Activated naive CD8-positive, alpha-beta T cell treated with anti-CD3 and anti-CD28 coated beads, Interleukin-2, amount 10 ng/mL, durations not matched to agents 7 days and 5 days (primary cell): ENCODE measurements at regions not wholly inside any gene's neighbourhood (a gene's known extent, or its start where the extent isn't known, plus 50 kb on each side); places are given as distances from the start of the nearest gene placed in this dataset.
A peak's percentile ranks its signal among the peaks of the same experiment; 100 is the strongest.
"Not testable (repeated sequence)": the region's sequence is repeated elsewhere in the genome, so short reads cannot be mapped to it uniquely, and the experiment has no call there.

Experiments used
- ATAC-seq: fragments of 150-1000 bp; cut with Tn5 transposase; one replicate; pipeline ENCODE4 v1.10.0; 2021; ENCODE audit warnings: low read depth, moderate library complexity
- POLR2A ChIA-PET: fragments of 350-600 bp; sonication (Branson Sonifier 250); formaldehyde crosslinking; loops from one replicate; lab custom pipeline; 2021; ENCODE audit warnings: antibody characterized with exemption; lab: Charles Lee
- DNase-seq: peaks from one replicate; pipeline ENCODE4 v3.0.0; 2021
- H3K27ac Mint-ChIP-seq: one replicate; pipeline ENCODE4 v1.8.0; 2022; ENCODE audit warnings: mild to moderate bottlenecking, mixed read lengths
- H3K27me3 Mint-ChIP-seq: one replicate; pipeline ENCODE4 v1.8.0; 2022; ENCODE audit warnings: mild to moderate bottlenecking, moderate library complexity, mixed read lengths
- H3K36me3 Mint-ChIP-seq: one replicate; pipeline ENCODE4 v1.8.0; 2021; ENCODE audit warnings: mild to moderate bottlenecking, mixed read lengths
- H3K4me1 Mint-ChIP-seq: one replicate; pipeline ENCODE4 v1.8.0; 2021; ENCODE audit warnings: mixed read lengths
- H3K4me3 Mint-ChIP-seq: one replicate; pipeline ENCODE4 v1.8.0; 2022; ENCODE audit warnings: mild to moderate bottlenecking, moderate library complexity, mixed read lengths
- H3K9me3 Mint-ChIP-seq: one replicate; pipeline ENCODE4 v1.8.0; 2021; ENCODE audit warnings: mixed read lengths

DNA sequence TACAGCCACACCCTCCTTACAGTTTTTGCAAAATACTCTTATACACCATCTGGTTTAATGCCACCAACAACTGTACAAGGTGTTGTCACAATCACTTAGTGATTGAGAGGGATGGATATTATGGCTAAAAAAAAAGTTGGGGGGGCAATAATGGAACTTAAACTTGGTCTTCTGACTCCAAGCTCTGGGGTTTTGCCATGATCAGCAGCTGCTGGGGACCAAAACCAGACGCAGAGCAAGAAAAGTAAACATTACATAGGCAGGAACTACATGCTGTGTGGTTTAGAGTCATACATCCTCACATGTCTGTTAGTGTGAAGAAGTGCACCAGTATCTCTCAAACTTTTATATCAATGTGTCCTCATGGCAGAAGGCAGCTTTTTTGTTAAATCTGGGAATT, 152.4 kb downstream of the TBC1D2B start:
- POLR2A ChIA-PET, H3K36me3 Mint-ChIP-seq, H3K4me3 Mint-ChIP-seq: not testable (repeated sequence)

DNA sequence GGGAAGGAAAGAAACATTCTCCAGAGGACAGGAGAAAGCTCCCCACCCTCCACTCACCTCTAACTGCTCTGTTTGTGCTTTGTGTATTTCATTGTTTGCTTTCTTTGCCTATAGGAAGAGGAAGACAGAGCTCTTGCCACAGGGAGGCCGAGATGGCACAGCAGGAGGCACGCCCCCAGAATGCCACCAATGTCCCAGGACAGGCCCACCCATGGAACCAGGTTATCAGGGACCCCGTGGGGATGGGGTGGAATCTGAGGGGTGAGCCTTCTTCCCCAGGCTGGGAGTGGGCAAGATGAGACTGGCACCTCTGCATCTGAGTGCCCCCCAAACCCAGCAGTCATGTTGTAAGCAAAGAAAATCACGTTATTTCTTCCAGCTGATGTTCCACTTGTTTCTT, 155.8 kb downstream of the TBC1D2B start:
- H3K36me3 Mint-ChIP-seq = no peaks in the 10 kb centered on the region
- peaks cover 6% of the 10 kb centered on the region for H3K27me3 Mint-ChIP-seq
- H3K9me3 Mint-ChIP-seq = no peaks in the 10 kb centered on the region
- DNase-seq (peak; percentile 6), ATAC-seq (no peak)
- H3K4me1 Mint-ChIP-seq = no peaks in the 10 kb centered on the region
- no peak overlapping the region for H3K4me3 Mint-ChIP-seq
- POLR2A ChIA-PET = no interaction called here
- no peak overlapping the region for H3K27ac Mint-ChIP-seq

More for the DNA sequence above, 152.4 kb downstream of the TBC1D2B start:
- not testable (repeated sequence) for H3K27me3 Mint-ChIP-seq, DNase-seq, H3K9me3 Mint-ChIP-seq, H3K27ac Mint-ChIP-seq, ATAC-seq, H3K4me1 Mint-ChIP-seq

- H3K4me1 Mint-ChIP-seq, POLR2A ChIA-PET, H3K27ac Mint-ChIP-seq, ATAC-seq, H3K36me3 Mint-ChIP-seq, H3K4me3 Mint-ChIP-seq, H3K9me3 Mint-ChIP-seq: not testable (repeated sequence)
- DNase-seq = peak; percentile 14
- peaks cover 18% of the 10 kb centered on the region for H3K27me3 Mint-ChIP-seq
Measured at GRCh38 chr15:77916966-77917635, 160.4 kb downstream of the TBC1D2B start.

DNA sequence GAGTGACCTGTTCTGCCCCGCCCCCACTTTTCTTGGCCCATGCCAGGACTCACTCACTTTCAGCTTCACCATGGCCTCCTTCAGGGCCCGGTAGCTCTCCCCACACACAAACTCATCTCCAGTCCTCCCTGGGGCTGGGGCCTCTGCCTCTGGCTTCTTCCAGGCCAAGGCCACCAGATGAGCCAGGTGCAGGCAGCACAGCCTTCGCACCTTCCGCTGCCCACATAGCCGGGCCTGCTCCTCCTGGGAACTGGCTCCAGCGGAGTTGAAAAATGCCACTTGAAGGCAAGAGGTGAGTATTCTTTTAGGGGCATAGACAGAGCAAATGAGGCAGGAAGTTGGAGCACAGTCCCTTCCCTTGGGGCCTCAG, 161.6 kb downstream of the TBC1D2B start:
- ATAC-seq, H3K9me3 Mint-ChIP-seq, H3K27ac Mint-ChIP-seq, H3K36me3 Mint-ChIP-seq, H3K4me3 Mint-ChIP-seq, POLR2A ChIA-PET, H3K4me1 Mint-ChIP-seq: not testable (repeated sequence)
- peak; percentile 10 for DNase-seq
- peaks cover 21% of the 10 kb centered on the region for H3K27me3 Mint-ChIP-seq

GRCh38 chr15:77915261-77915960, 162.1 kb downstream of the TBC1D2B start:
- H3K4me1 Mint-ChIP-seq = no peaks in the 10 kb centered on the region
- no peaks in the 10 kb centered on the region for H3K36me3 Mint-ChIP-seq
- POLR2A ChIA-PET = no interaction called here
- DNase-seq = peak; percentile 4
- no peak overlapping the region for H3K4me3 Mint-ChIP-seq
- no peaks in the 10 kb centered on the region for H3K9me3 Mint-ChIP-seq
- peaks cover 21% of the 10 kb centered on the region for H3K27me3 Mint-ChIP-seq
- no peak overlapping the region for H3K27ac Mint-ChIP-seq
- no peak for ATAC-seq

DNA sequence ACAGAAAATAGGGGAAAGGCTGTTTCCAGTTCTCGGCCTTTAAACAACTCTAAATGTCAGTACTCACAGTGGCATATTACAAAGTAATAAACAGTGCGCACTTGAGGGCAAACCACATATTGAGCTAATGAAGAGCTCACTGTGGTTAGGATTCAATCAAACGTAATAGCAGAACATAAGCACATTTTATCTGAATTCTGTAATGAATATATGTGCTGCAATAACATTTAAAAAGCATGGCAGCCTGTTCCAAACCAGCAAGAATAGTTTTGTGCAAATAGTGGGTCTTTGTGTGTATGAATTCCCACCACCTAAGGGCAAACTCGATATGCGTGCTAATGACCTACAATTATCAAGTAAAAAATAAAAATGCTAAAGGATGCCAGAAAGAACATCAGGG, 163.0 kb downstream of the TBC1D2B start:
- H3K27me3 Mint-ChIP-seq = peaks cover 19% of the 10 kb centered on the region
- H3K4me3 Mint-ChIP-seq, DNase-seq, POLR2A ChIA-PET, H3K4me1 Mint-ChIP-seq, H3K36me3 Mint-ChIP-seq, H3K9me3 Mint-ChIP-seq, ATAC-seq, H3K27ac Mint-ChIP-seq: not testable (repeated sequence)

- POLR2A ChIA-PET, H3K36me3 Mint-ChIP-seq, H3K9me3 Mint-ChIP-seq, H3K4me1 Mint-ChIP-seq: not testable (repeated sequence)
- Mint-ChIP-seq H3K4me3 (peak overlapping the region; percentile 80), H3K27ac (peak overlapping the region; percentile 62), H3K27me3 (peaks cover 13% of the 10 kb centered on the region)
- ATAC-seq (peak; percentile 90), DNase-seq (peak; percentile 71)
Measured at GRCh38 chr15:77910030-77910911, 167.2 kb downstream of the TBC1D2B start.

DNA sequence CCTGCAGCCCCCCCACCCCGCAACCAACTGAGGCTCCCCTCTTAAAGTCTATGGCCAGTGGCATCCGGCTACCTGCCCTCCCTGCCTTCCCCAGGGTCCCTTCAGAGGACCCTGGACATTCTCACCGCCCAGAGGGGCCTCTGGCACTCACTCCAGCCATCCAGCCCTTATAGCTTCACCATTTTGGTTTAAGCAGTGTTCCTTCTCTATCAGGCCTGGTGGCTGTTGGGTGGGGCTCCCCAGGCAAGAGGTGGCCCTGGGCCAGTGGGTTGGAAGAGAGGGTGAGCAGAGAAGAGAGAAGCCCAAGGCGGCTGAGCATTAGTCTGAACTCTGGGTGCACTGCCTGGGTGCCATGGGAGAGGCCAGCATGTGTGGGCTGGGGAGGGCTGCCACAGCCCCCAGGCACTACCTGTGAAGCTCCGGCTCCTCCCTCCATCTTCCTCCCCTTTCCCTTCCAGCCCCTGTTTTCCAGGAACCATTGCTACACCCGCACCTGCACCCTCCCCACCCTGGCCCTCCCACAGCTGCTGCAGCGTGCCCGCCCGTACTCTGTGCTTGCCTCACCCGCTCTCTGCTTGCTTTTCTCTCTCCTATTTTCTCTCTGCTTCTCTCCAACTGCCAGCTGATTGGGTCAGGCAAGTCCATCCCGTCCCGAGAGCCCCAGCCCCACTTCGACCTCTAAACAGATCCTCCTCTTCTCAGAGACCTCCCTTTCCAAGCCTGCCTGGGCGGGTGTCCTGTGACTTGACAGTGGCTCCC, 168.2 kb downstream of the TBC1D2B start:
- DNase-seq = peak; percentile 26
- no peak overlapping the region for H3K27ac Mint-ChIP-seq
- H3K36me3 Mint-ChIP-seq = no peaks in the 10 kb centered on the region
- H3K4me1 Mint-ChIP-seq = no peaks in the 10 kb centered on the region
- H3K9me3 Mint-ChIP-seq = no peaks in the 10 kb centered on the region
- H3K27me3 Mint-ChIP-seq = peaks cover 9% of the 10 kb centered on the region
- no peak for ATAC-seq
- no peak overlapping the region for H3K4me3 Mint-ChIP-seq
- POLR2A ChIA-PET = no interaction called here

- H3K27me3 Mint-ChIP-seq, POLR2A ChIA-PET, H3K4me1 Mint-ChIP-seq, DNase-seq, H3K4me3 Mint-ChIP-seq, ATAC-seq, H3K27ac Mint-ChIP-seq, H3K9me3 Mint-ChIP-seq, H3K36me3 Mint-ChIP-seq: not testable (repeated sequence)
Measured at GRCh38 chr15:77908752-77909111, 168.8 kb downstream of the TBC1D2B start.

GRCh38 chr15:77907824-77908751, 169.4 kb downstream of the TBC1D2B start:
- Mint-ChIP-seq H3K27ac (no peak overlapping the region), H3K9me3 (no peaks in the 10 kb centered on the region), H3K27me3 (peaks cover 3% of the 10 kb centered on the region), H3K4me1 (no peaks in the 10 kb centered on the region), H3K36me3 (no peaks in the 10 kb centered on the region), H3K4me3 (no peak overlapping the region)
- peak; percentile 25 for DNase-seq
- POLR2A ChIA-PET = no interaction called here
- no peak for ATAC-seq

DNA sequence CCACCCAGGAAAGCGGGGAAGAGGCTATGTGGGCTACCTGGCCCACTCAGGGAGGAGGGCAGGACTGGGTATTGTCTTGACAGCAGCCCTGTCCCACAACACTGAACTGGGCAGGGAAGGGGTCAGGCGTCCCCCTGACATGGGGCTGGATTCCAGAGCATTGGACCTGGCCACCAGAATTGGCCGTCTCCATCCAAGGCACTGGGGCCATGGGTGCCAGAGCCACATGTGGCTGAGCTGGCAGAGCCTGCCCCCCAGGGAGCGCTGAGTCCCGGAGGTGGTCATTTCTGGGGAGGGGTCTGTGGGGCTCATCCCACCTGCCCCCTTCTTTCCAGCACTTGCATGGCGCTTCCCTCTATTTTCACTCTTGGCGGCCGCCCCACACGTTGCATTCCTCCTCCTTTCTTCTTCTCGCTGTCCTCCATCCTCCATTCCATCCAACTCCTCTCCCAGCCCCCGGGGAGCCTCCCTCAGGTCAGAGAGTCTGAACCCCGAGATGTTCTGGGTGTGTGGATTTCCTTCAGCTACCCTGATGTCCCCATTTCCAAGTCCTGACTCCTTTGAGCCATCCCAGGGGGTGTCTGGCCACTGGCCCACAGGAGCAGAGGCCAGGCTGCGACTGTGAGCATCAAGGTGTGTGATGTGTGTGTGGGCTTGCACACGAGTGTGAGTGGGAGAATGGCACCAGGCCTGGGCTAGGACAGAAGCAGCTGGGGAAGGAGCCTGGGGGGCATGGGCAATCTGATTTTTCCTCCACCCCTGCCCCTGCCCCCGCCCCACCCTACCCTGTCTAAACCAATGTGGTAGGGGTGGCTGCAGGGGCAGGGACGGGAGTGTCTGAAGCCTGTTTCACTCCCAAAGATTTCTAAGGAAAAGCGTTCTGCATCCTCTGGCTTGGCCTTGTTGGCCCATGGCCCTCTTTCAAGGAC, 171.2 kb downstream of the TBC1D2B start:
- ATAC-seq, H3K27me3 Mint-ChIP-seq, H3K36me3 Mint-ChIP-seq, POLR2A ChIA-PET, H3K9me3 Mint-ChIP-seq, H3K4me1 Mint-ChIP-seq, H3K4me3 Mint-ChIP-seq, H3K27ac Mint-ChIP-seq: not testable (repeated sequence)
- DNase-seq = peak; percentile 21
